Esophagus squamous epithelium (tissue), 5 donors: ENCODE measurements at regions not wholly inside any gene's neighbourhood (a gene's known extent, or its start where the extent isn't known, plus 50 kb on each side); places are given as distances from the start of the nearest gene placed in this dataset.
A peak's percentile ranks its signal among the peaks of the same experiment; 100 is the strongest.

Experiments
- DNase-seq: peaks from one replicate; lab custom pipeline; 2025; lab: John Stamatoyannopoulos, UW
- H3K27ac ChIP-seq, 4 donors: fragments of 200-600 bp; sonication (generic); one replicate each; pipeline ENCODE4 v1.5.1; 2016 to 2019; ENCODE audit warnings: mild to moderate bottlenecking in 1 of 4
- H3K27me3 ChIP-seq, 4 donors: fragments of 200-600 bp; sonication (generic); 1 replicate in 3 of 4; 2 replicates in 1 of 4; pipeline versions ENCODE4 v1.5.1 to v1.6.0; 2017 to 2021; ENCODE audit warnings: antibody characterized with exemption in 1 of 4
- H3K36me3 ChIP-seq, 3 donors: fragments of 200-600 bp; sonication (generic); one replicate each; pipeline ENCODE4 v1.5.1; 2016 to 2019
- H3K4me1 ChIP-seq, 3 donors: fragments of 200-600 bp; sonication (generic); one replicate each; pipeline ENCODE4 v1.5.1; 2017 to 2019
- H3K4me3 ChIP-seq, 4 donors: fragments of 200-600 bp; sonication (generic); 1 replicate in 3 of 4; 2 replicates in 1 of 4; pipeline ENCODE4 v1.5.1; 2016 to 2019; ENCODE audit warnings: mild to moderate bottlenecking in 2 of 4, moderate library complexity in 1 of 4
- H3K9me3 ChIP-seq, 3 donors: fragments of 200-600 bp; sonication (generic); one replicate each; pipeline ENCODE4 v1.5.1; 2016 to 2019
- CTCF ChIP-seq, 6 experiments: fragments of 450-650 bp in 4 of 6; fragments of 200-600 bp in 2 of 6; sonication (generic) in 2 of 6; IDR thresholded peaks; one replicate each; pipeline ENCODE4 v1.5.1; 2016 to 2019; ENCODE audit warnings: antibody characterized with exemption in 6 of 6, mild to moderate bottlenecking in 4 of 6, moderate library complexity in 4 of 6
- POLR2A ChIP-seq, 4 donors: fragments of 450-650 bp; IDR thresholded peaks; one replicate each; pipeline ENCODE4 v1.6.1; 2017; ENCODE audit warnings: antibody characterized with exemption in 4 of 4, mild to moderate bottlenecking in 4 of 4, moderate library complexity in 3 of 4
- WGBS, 2 donors: methylation state at CpG; one replicate each; pipeline ENCODE4 v1.1.5; 2018; 5-methylcytosine and 5-hydroxymethylcytosine counted together
- intact Hi-C: fragments of 100-400 bp; cut with DNase I; formaldehyde crosslinking; loops from one replicate; pipeline ENCODE4 v1.15.0; 2022
- donor health status: DM: yes; HTN: yes; CAD: no.

- H3K36me3 ChIP-seq: no peaks in the 10 kb centered on the region
- peak overlapping the region; percentile 59 to 84 (median 80) for H3K27ac ChIP-seq
- peaks cover 43 to 91% (median 60%) of the 10 kb centered on the region in 3 donors for H3K4me1 ChIP-seq
- intact Hi-C loops: no loop called here
- WGBS, 2 donors: 60 to 65% methylated on average over 8 to 9 of the region's 11 CpGs
- no peak for TF ChIP-seq POLR2A (IDR thresholded peaks at IDR 0.05)
- no peak for TF ChIP-seq CTCF (IDR thresholded peaks at IDR 0.05)
- no peaks in the 10 kb centered on the region for H3K27me3 ChIP-seq
- no peaks in the 10 kb centered on the region for H3K9me3 ChIP-seq
- DNase-seq: no peak
- no peak overlapping the region for H3K4me3 ChIP-seq
These were observed 70.2 kb upstream of the CD93 start for GRCh38 chr20:23156170-23156841.

GRCh38 chr20:23155141-23155590 is 69.0 kb upstream of the CD93 start:
- WGBS, 2 donors: 33 to 40% methylated on average over 7 of the region's 7 CpGs
- H3K27me3 ChIP-seq: no peaks in the 10 kb centered on the region
- H3K4me1 ChIP-seq: peaks cover 31 to 91% (median 56%) of the 10 kb centered on the region in 3 donors
- intact Hi-C loops: no loop called here
- DNase-seq: no peak
- no peak for TF ChIP-seq POLR2A (IDR thresholded peaks at IDR 0.05)
- no peak for TF ChIP-seq CTCF (IDR thresholded peaks at IDR 0.05)
- peak overlapping the region; percentile 3 to 74 (median 58) for H3K27ac ChIP-seq
- H3K9me3 ChIP-seq: no peaks in the 10 kb centered on the region
- no peaks in the 10 kb centered on the region for H3K36me3 ChIP-seq
- H3K4me3 ChIP-seq: no peak overlapping the region

GRCh38 chr20:23153696-23154341 is 67.7 kb upstream of the CD93 start:
- peaks cover 19 to 91% (median 54%) of the 10 kb centered on the region in 3 donors for H3K4me1 ChIP-seq
- H3K9me3 ChIP-seq: no peaks in the 10 kb centered on the region
- no peak overlapping the region for H3K4me3 ChIP-seq
- TF ChIP-seq CTCF (IDR thresholded peaks at IDR 0.05) (no peak), POLR2A (IDR thresholded peaks at IDR 0.05) (no peak)
- intact Hi-C loops: no loop called here
- no peaks in the 10 kb centered on the region for H3K36me3 ChIP-seq
- DNase-seq: no peak
- H3K27me3 ChIP-seq: no peaks in the 10 kb centered on the region
- WGBS, 2 donors: 75 to 86% methylated on average over 2 to 3 of the region's 4 CpGs
- H3K27ac ChIP-seq: peak overlapping the region in 3 of 4 donors; percentile 38 to 62 (median 54)

- intact Hi-C loops: no loop called here
- H3K27me3 ChIP-seq: no peaks in the 10 kb centered on the region
- WGBS, 2 donors: 84 to 93% methylated on average over 3 of the region's 3 CpGs
- peaks cover 15 to 91% (median 52%) of the 10 kb centered on the region in 3 donors for H3K4me1 ChIP-seq
- TF ChIP-seq CTCF (IDR thresholded peaks at IDR 0.05): no peak
- no peak for TF ChIP-seq POLR2A (IDR thresholded peaks at IDR 0.05)
- H3K4me3 ChIP-seq: no peak overlapping the region
- DNase-seq: no peak
- no peaks in the 10 kb centered on the region for H3K36me3 ChIP-seq
- no peaks in the 10 kb centered on the region for H3K9me3 ChIP-seq
- peak overlapping the region in 3 of 4 donors; percentile 40 to 77 (median 62) for H3K27ac ChIP-seq
These were observed 66.8 kb upstream of the CD93 start for GRCh38 chr20:23152902-23153301.

GRCh38 chr20:23152308-23152892 is 66.3 kb upstream of the CD93 start:
- Histone ChIP-seq H3K4me1 (peaks cover 15 to 91% (median 51%) of the 10 kb centered on the region in 3 donors), H3K27ac (peak overlapping the region; percentile 19 to 77 (median 59)), H3K27me3 (no peaks in the 10 kb centered on the region), H3K36me3 (no peaks in the 10 kb centered on the region), H3K9me3 (no peaks in the 10 kb centered on the region), H3K4me3 (no peak overlapping the region)
- TF ChIP-seq CTCF (IDR thresholded peaks at IDR 0.05): no peak
- no peak for TF ChIP-seq POLR2A (IDR thresholded peaks at IDR 0.05)
- intact Hi-C loops: no loop called here
- whole genome bisulfite sequencing, 2 donors: 31 to 68% methylated on average over 3 to 4 of the region's 9 CpGs
- no peak for DNase-seq
